ENCODE measurements at regions not wholly inside any gene's neighbourhood (a gene's known extent, or its start where the extent isn't known, plus 50 kb on each side); places are given as distances from the start of the nearest gene placed in this dataset. TPM values are rescaled to one million over a fixed set of nuclear protein-coding genes. Genes with fewer than 3 reads are reported as not detected.

- TF ChIP-seq, protein P1, sequence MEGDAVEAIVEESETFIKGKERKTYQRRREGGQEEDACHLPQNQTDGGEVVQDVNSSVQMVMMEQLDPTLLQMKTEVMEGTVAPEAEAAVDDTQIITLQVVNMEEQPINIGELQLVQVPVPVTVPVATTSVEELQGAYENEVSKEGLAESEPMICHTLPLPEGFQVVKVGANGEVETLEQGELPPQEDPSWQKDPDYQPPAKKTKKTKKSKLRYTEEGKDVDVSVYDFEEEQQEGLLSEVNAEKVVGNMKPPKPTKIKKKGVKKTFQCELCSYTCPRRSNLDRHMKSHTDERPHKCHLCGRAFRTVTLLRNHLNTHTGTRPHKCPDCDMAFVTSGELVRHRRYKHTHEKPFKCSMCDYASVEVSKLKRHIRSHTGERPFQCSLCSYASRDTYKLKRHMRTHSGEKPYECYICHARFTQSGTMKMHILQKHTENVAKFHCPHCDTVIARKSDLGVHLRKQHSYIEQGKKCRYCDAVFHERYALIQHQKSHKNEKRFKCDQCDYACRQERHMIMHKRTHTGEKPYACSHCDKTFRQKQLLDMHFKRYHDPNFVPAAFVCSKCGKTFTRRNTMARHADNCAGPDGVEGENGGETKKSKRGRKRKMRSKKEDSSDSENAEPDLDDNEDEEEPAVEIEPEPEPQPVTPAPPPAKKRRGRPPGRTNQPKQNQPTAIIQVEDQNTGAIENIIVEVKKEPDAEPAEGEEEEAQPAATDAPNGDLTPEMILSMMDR (IDR thresholded peaks at IDR 0.05), result no peak
- DNase-seq (ENCODE audit: low spot score), result no peak
- ATAC-seq (ENCODE audit: low FRiP score), result no peak
Observed at GRCh38 chr16:51210087-51210486, 59.0 kb upstream of the SALL1 start.

GRCh38 chr16:51201604-51202003 lies 50.5 kb upstream of the SALL1 start:
- ATAC-seq (ENCODE audit: low FRiP score), result no peak
- TF ChIP-seq, protein P1 (IDR thresholded peaks at IDR 0.05), result no peak
- no peak for DNase-seq (ENCODE audit: low spot score)

Small RNA genes lying in the stretch of these regions (small RNA-seq; reads per million reads assigned to genes)
- gene AC137527.1, result not detected

Data from omental fat pad (tissue), 3 donors.